ENCODE measurements at regions not wholly inside any gene's neighbourhood (a gene's known extent, or its start where the extent isn't known, plus 50 kb on each side); places are given as distances from the start of the nearest gene placed in this dataset.

- DNase-seq (ENCODE audit: low spot score) = peak; percentile 76
- no peaks in the 10 kb centered on the region for H3K36me3 Mint-ChIP-seq (ENCODE audit: low read depth)
- H3K4me3 Mint-ChIP-seq (ENCODE audit: unreplicated experiment) = no peak overlapping the region
- H3K27ac Mint-ChIP-seq (ENCODE audit: unreplicated experiment) = no peak overlapping the region
- no peak for TF ChIP-seq CTCF (IDR thresholded peaks at IDR 0.05)
- no peaks in the 10 kb centered on the region for H3K27me3 Mint-ChIP-seq (ENCODE audit: low read depth)
- peaks cover 5% of the 10 kb centered on the region for H3K4me1 Mint-ChIP-seq (ENCODE audit: low read depth)
- no peaks in the 10 kb centered on the region for H3K9me3 Mint-ChIP-seq (ENCODE audit: low read depth)
These were observed 108.1 kb upstream of the IER5L start for GRCh38 chr9:129285979-129286772.

- Mint-ChIP-seq H3K27me3 (ENCODE audit: low read depth) (no peaks in the 10 kb centered on the region), H3K4me1 (ENCODE audit: low read depth) (peaks cover 5% of the 10 kb centered on the region), H3K36me3 (ENCODE audit: low read depth) (no peaks in the 10 kb centered on the region), H3K9me3 (ENCODE audit: low read depth) (no peaks in the 10 kb centered on the region), H3K27ac (ENCODE audit: unreplicated experiment) (no peak overlapping the region), H3K4me3 (ENCODE audit: unreplicated experiment) (no peak overlapping the region)
- peak; percentile 18 for DNase-seq (ENCODE audit: low spot score)
- TF ChIP-seq CTCF (IDR thresholded peaks at IDR 0.05) = no peak
These were observed 107.3 kb upstream of the IER5L start for GRCh38 chr9:129285382-129285781.

- H3K27ac Mint-ChIP-seq (ENCODE audit: unreplicated experiment) = no peak overlapping the region
- DNase-seq (ENCODE audit: low spot score) = peak; percentile 67
These were observed 106.7 kb upstream of the IER5L start for GRCh38 chr9:129284607-129285291.

GRCh38 chr9:129283705-129284606 is 105.9 kb upstream of the IER5L start:
- no peaks in the 10 kb centered on the region for H3K36me3 Mint-ChIP-seq (ENCODE audit: low read depth)
- H3K27me3 Mint-ChIP-seq (ENCODE audit: low read depth) = no peaks in the 10 kb centered on the region
- H3K4me3 Mint-ChIP-seq (ENCODE audit: unreplicated experiment) = no peak overlapping the region
- DNase-seq (ENCODE audit: low spot score) = peak; percentile 70
- H3K9me3 Mint-ChIP-seq (ENCODE audit: low read depth) = no peaks in the 10 kb centered on the region
- H3K27ac Mint-ChIP-seq (ENCODE audit: unreplicated experiment) = no peak overlapping the region
- no peak for TF ChIP-seq CTCF (IDR thresholded peaks at IDR 0.05)
- H3K4me1 Mint-ChIP-seq (ENCODE audit: low read depth) = peaks cover 5% of the 10 kb centered on the region

More at GRCh38 chr9:129284607-129285291, 106.7 kb upstream of the IER5L start:
- no peaks in the 10 kb centered on the region for H3K27me3 Mint-ChIP-seq (ENCODE audit: low read depth)
- TF ChIP-seq CTCF (IDR thresholded peaks at IDR 0.05) = no peak
- H3K4me3 Mint-ChIP-seq (ENCODE audit: unreplicated experiment) = no peak overlapping the region
- no peaks in the 10 kb centered on the region for H3K9me3 Mint-ChIP-seq (ENCODE audit: low read depth)
- H3K4me1 Mint-ChIP-seq (ENCODE audit: low read depth) = peaks cover 5% of the 10 kb centered on the region
- no peaks in the 10 kb centered on the region for H3K36me3 Mint-ChIP-seq (ENCODE audit: low read depth)

DNA sequence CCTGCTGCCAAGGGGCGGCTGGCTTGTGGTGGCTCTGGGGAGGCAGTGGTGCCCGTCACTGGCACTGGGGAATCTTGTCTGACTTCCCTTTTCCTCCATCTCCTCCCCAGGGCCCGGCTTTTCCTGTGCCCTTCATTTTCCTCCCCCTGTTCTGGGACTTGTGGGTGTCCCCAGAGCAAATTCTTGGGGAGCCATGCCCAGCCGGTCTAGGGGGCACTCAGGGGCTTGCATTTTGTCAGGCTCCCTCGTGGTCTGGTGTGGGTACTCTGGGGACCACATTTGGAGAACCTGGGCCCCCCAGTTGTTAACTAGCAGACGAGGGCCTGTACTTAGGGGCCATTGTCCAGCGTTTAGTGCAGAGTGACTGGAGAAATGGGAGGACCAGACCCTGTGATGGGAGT is 105.2 kb upstream of the IER5L start:
- TF ChIP-seq CTCF (IDR thresholded peaks at IDR 0.05) = no peak
- no peak overlapping the region for H3K4me3 Mint-ChIP-seq (ENCODE audit: unreplicated experiment)
- H3K27me3 Mint-ChIP-seq (ENCODE audit: low read depth) = no peaks in the 10 kb centered on the region
- no peaks in the 10 kb centered on the region for H3K9me3 Mint-ChIP-seq (ENCODE audit: low read depth)
- H3K27ac Mint-ChIP-seq (ENCODE audit: unreplicated experiment) = no peak overlapping the region
- DNase-seq (ENCODE audit: low spot score) = peak; percentile 72
- no peaks in the 10 kb centered on the region for H3K36me3 Mint-ChIP-seq (ENCODE audit: low read depth)
- peaks cover 10% of the 10 kb centered on the region for H3K4me1 Mint-ChIP-seq (ENCODE audit: low read depth)

Data from chondrocyte (in vitro differentiated cells).